NCI-H2171 treated with DMSO at 0.1 percent for 48 hours (cell line): ENCODE measurements at regions not wholly inside any gene's neighbourhood (a gene's known extent, or its start where the extent isn't known, plus 50 kb on each side); places are given as distances from the start of the nearest gene placed in this dataset.
"Not testable (repeated sequence)": the region's sequence is repeated elsewhere in the genome, so short reads cannot be mapped to it uniquely, and the experiment has no call there.

Experiments used
- DNase-seq: peaks from one replicate; lab custom pipeline; 2025; lab: John Stamatoyannopoulos, UW

DNA sequence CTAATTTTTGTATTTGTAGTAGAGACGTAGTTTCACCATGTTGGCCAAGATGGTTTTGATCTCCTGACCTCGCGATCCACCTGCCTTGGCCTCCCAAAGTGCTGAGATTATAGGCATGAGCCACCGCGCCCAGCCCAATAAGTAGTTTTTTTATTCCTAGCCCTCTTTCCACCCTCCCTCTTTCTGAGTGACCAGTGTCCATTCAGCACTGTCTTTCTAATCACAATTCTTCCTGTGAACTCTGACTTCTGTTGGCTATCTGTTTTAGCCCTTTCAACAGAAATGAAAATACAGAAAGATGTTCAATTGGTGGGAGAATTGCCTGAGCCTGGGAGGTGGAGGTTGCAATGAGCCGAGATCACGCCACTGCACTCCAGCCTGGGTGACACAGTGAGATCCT is 122.3 kb upstream of the LIFR start:
- DNase-seq, result not testable (repeated sequence)

DNA sequence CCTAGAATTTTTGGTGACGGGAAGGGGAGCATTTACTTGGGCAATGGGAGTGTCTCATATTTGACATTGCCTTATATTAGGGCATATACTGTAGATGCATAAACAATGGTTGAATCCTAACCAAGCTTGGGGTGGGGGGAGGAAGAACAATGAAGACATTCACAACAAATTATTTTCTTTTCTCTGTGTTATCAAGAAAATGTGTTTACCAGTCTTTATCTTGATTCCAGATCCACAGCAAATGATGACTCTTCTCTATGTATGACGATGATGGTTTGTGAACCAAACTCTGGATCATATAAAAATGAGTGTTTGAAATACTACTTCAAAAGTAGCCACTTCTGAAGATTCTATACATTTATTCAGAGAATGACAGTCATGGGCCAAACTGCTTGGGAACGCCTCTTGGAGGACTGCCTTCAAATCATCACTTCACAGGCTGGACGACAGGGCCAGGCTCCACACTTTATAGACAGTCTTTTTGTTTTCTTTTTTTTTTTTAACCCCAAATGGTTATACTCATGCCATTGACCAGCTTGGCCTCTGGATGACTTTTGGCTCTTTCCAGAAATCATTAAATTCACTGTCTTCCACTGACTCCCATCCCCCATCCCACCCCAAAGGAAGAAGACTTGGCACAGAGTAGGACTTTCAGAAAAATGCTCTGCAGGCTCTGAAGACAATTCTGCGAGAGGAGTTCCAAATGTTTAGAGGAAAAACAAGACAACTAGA is 123.8 kb upstream of the LIFR start:
- no peak for DNase-seq

DNA sequence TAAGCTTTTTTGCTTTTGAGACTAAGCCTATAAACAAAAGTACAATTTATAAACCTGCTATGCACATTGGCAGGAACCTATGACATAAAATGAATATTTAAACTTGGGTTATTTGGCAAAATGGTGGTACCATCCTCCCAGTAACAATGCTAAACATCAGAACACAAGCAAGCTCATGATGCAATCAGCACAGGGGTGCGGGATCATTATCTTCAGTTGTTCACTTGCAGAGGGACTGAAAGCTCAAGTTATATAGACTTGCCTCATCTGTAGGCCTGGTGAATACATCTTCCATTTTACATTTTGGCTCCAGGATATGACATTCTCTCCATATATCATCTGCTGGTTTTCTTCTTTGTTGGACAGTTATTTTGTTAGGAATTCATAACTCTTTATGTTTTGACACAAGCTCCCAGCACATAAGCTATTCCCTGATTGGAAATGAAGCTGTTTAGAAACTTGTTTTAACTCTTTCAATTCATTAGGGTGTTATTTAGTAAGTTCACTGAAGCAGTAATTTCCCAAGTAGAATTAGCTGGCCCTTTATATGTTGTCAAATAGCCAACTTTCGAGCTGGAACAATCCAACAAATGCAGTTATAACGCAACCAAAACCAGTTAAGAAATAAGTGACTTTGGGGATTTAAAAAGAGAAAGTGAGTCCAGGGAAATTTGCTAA is 124.7 kb upstream of the LIFR start:
- no peak for DNase-seq

DNA sequence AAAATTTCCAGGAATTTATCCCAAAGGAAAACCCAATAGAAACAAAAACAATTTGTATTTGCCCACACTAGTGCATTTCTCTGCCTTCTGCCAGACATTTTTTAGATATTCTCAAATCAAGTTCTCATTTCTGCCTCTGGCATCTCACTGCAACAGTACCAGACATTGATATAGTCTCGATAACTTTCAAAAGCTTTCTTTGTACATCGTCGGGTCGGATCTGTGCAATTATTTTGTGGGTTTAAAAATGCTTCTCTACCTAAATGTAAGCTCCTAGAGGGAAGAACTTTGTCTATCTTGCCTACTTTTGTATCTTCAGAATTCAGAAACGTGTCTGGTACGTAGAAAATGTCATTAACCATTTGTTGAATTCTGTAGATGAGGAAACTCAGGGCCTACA is 125.5 kb upstream of the LIFR start:
- DNase-seq, result no peak

DNA sequence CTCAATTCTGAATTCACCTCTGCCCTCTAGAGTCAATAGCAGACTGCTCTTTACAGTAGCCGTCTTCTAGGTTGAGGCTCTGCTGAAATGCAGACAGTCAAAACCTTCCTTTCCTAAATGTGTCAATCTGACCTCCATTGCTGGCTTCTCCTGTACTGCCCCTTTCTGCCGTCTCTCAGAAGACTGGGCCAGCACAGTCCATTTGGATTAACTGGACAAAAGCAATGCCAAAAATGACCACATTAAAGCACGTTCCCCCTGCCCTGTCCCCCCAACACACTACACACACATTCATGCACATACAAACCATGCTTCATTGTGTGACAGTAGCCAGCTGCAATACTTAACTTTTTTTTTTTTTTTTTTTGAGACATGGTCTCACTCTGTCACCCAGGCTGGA is 130.2 kb upstream of the LIFR start:
- DNase-seq, result no peak

DNA sequence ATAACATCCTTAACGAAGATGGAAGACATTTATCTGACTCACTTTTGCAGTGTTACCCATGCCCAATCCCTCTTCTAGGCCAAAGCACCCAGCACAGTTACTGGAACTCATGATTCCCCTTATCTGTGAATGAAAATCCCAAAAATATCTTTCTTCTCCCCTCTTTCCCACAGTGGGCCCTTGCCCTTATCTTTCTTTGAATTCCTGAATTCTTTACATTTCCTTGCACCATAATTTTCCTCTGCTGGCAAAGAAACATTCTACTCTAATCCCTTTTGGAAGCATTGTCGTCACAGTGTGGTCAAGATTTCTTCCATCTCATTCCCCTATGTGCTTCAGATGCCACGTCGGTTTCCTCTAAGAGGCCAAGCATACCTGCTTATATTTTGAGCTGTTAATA is 135.9 kb upstream of the LIFR start:
- DNase-seq, result no peak

DNA sequence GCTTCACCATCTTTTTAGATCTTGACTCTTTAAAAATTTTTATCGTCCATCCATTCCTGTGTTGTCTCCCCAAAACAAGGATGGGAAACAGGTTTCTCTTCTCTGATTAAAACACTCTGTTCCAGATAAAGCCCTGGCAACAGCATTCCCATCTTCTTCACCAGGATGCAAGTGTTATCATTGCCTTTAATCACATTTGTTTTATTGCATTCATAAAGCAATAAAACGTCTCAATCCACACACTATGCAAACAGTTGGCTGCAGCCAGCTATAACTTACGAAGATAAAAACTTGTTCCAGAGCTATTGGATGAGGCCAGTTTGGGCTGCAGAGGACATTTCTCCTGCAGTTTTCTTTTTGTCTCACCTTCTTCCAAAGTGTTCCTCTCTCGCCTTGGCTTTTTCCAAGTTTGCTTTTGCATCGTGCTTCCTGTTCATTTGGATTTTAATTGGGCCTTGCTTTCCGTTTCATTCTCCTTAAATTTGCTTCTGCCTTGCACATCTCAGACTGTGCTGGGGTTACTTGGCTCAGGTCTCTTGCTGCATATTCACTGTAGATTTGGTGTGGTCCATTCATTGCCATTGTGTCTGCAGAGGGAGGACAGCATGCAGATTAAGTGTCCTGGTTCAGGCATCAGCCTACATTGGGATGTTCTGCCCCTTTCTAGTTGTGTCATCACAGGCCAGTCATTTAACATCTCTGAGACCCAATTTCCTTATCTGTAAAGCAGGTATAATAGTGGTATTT is 136.5 kb upstream of the LIFR start:
- DNase-seq, result no peak

DNA sequence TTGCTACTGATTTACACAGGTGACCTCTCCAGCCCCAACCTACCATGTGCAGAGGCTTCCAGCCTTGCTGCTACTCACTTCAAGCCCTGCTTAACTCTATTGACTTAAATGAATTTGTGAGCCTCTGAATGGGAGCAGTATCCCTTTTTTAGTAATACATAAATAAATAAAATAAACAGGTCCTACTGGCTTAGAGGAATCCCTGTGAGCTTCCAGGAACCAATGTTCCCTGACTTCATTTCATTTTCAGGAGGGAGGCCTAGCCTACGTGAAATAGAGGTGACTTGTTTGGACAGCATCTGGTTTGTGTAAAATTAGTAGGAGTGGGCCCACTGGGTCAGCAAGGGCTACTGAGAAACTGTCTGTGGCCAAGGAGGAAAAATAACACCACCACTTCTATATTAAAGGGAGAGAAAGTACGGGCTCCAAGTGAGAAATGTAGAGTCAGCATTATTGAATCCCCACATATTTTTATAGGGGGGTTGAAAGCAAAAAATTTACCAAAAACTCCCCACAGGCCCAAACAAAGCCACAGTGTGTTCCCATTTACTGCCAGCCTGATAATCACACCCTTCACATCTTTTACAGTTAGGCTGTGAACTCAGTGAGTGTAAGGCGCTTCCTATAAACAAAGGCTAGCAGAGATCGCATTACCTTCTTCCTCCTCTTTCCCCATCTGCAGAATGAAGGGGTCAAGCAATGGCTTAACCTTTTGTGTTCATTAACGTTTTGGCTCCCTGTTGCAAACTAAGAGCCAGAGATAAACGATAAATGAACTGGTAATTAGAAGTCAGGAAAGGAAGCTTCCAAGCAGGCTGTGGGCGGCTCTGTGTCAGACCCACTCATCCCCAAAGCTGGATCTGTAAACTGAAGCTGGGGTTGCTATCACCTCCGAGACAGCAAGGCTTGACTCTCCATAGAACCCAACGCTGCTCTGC is 138.8 kb upstream of the LIFR start:
- DNase-seq, result no peak

DNA sequence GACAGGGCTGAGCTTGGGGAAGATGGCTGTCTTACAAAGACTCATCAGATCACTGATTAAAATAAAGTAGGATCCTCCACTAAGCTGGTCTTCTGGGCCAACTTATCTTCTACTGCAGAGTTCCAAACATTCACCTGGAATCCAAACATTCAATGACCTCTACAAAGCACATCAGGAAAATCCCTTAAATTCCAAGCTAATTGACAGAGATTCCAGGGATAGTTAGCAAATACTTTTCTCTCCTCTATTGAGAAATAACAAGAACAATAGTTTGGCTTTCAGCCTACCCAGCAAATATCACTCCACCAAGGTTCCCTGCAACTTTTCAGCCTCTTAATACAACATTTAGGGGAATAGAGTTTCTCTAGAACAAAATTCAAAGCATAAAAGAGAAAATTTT is 140.6 kb upstream of the LIFR start:
- no peak for DNase-seq

DNA sequence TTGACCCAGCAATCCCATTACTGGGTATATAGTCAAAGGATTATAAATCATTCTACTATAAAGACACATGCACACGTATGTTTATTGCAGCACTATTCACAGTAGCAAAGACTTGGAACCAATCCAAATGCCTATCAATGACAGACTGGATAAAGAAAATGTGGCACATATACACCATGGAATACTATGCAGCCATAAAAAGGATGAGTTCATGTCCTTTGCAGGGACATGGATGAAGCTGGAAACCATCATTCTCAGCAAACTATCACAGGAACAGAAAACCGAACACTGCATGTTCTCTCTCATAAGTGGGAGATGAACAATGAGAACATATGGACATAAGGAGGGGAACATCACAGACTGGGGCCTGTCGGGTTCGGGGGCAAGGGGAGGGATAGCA is 140.3 kb upstream of the OSMR start:
- not testable (repeated sequence) for DNase-seq

DNA sequence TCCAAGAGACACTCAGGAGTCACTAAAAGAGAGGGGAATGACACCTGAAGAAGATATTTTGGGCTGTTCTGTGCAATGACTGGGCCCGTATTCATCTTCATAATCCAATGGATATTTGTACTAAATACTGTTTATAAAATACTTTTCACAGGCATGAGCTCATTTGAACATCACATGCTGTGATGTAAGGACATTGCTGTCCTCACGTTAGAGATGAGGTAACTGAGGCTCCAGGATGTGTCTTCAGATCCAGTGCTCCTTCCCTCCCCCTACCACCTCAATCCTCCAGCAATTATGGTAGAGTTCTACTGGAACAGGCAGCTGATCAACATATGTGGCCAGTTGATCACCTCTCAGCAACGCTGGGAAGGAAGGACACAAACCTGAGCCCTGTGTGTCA is 139.4 kb upstream of the OSMR start:
- DNase-seq, result no peak

DNA sequence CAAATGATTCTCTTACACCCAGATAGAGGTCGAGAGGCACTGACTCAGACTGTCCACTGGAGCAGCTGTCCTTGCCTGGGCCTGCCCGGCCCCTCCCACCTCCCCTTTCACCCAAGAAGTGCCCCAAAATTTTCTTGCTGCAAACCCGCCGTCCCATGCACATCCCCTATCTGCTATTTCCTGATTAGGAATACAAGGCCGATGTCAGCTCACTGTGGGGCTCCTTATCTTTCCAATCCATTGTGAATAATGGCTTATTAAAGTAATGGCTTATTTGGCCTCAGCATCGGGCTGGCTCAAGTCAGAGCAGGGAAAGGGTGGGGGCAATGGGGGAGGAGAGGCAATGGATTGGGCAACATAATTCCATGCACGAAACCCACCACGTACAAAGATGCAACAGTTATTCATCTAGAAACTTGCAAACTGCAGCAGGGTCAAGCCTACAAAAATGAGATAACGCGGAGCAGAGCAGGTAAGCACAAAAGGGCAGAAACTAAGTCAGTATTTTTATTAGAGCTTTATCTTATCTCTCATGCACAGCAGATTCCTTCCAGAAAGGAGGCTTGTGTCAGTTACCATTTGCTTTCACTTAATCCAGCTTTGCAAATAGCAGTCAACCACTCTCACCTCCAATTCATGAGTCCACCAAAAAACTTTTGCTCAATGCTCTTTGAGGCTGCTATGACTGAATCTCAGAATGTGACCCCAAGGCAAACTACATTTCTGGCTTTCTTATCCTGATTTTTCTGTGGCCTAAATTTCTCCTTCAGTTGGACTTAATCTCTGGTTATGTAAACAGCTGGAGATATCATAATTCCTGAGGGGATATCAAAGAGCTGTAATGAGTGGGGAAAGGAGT is 138.2 kb upstream of the OSMR start:
- DNase-seq, result no peak

DNA sequence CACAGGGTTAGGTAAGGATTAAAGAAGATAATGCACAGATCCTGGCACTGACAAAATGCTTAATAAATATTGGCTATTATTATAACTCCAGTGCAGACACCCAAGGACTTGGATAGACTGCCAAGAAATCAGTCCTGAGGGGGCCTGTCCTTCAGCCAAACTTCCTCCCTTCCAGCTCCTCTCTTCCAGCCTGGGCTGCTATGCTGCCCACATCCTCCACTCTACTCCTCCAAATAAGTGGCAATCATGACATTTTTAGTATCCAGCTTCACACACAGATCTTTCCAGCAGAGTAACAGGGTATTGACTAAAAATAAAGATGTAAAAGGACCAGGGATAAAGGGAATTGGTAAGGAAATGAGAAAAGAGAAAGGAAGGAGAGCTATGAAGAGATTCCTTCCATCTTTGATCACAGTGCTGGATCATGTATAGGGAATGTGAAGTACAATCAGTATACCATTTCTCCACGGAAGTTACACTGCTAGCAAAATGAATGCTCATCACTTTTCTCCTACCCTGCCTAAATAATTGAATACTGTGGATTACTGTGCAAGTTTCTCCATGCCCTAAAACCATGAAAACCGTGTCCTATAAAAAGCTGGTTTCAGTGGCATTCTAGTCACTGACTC is 136.0 kb upstream of the OSMR start:
- no peak for DNase-seq

DNA sequence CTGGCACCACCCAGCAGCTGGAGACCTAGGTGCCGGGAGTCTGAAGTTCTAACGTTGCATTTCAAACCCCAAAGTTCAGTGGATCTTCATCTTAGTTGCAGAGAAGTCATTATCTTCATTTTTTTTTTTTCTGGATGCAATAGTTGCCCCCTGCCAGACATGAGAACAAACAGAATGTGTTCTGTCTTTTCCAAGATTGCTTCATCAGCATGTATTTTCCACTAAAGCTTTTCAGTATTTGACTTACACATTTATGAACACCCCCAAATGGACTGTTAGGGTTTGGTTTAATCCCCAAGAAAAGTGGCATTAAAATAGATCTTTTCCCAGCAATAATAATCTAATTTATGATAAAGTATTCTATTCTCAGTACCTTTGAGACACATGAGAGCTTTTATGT is 135.2 kb upstream of the OSMR start:
- no peak for DNase-seq

DNA sequence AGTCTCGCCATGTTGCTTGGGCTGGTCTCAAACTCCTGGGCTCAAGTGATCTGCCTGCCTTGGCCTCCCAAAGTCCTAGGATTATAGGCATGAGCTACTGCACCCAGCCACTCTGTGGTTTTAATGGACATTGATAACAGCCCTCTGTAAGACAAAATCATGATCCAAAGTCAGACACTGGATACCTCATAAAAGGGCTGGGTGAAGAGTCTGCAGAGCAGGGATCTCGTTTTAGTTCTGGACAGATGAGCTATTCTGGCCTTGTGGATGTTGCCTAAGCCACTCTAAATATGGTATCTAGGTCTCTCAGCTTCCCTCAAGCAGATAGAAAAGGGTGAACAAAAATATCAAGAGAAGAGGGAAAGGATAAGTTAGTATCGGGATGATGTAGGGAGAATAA is 133.4 kb upstream of the OSMR start:
- DNase-seq, result no peak

DNA sequence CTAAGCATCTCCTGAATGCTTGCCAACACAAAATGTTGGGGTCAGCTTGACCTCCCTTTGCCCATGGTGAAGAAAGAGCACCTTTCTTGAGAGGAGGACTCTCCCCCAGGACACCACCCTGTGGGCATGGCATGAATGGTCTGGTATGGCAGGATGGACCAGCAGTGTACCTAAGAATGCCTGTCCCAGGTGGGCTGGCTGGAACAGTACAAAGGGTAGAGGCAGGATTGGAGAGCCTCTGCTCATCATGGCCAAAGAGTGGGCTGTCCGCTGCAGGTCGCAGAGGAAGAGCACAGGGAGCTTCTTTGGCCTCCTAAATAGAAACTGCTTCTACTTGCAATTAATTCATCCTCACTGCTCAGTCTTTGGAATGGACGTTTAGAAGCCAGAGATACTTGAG is 131.6 kb upstream of the OSMR start:
- DNase-seq, result no peak

DNA sequence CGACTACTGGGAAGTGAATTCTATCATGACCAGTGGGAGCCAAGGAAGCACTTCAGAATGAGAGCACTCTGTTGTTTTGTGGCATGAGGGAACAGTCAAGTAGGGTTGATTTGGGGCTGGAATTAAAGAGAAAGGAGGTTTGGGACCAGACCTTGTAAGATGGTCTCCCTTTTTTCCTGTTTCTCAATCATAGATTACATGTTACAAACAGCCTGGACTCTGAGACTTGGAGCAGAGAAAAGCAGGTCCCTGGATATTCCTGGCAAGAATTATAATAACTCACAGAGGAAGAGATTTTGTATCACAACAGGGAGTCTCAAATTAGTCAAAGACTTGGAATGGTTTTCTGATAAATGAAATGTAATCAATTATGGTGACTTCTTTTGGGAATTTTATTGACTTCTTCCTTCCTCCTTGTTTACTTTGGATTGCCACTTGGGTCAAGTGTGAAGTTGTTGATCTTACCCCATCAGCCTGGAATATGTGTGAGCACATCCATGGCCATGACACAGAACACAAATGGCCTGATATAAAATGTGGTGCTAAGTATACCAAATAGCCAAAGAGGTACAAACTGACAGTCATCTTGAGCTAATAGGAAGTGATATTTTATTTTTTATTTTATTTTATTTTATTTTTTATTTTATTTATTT is 131.0 kb upstream of the OSMR start:
- no peak for DNase-seq

DNA sequence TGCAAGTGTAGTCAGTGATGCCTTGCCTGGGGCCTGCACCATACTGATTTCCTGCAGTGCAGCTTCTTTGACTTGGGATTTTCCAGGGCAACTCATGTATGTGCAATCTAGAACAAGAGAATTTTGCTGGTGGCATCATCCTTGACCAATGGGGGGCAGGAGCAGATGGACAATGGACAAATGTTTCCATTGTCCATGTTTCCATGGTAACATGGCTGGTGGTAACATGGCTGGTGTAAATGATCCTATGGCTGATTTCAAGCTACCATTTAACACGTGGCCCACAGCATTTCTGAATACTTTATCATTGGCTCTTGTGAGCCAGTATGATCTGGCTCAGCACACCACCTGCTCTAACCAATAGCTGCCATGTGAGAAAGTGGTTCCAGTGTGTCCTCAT is 130.1 kb upstream of the OSMR start:
- no peak for DNase-seq

DNA sequence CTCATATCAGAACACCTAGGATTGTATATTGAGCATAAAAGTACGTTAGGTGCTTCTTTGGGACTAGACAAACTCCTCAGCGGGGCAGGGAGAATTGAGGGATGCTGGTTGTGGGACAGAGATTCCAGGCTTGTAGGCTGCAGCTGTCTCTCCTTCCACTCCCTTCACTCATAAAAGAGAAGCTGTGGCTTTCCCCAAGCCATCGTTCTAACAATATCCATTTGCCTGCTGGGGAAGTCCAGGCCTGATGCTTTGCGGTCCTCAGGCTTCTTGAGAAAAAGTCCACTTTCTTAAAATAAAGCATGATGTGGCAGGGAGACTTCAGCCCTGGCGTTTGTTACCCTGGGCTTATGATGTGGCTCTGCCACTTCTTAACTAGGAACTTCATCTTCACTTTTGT is 129.3 kb upstream of the OSMR start:
- no peak for DNase-seq

DNA sequence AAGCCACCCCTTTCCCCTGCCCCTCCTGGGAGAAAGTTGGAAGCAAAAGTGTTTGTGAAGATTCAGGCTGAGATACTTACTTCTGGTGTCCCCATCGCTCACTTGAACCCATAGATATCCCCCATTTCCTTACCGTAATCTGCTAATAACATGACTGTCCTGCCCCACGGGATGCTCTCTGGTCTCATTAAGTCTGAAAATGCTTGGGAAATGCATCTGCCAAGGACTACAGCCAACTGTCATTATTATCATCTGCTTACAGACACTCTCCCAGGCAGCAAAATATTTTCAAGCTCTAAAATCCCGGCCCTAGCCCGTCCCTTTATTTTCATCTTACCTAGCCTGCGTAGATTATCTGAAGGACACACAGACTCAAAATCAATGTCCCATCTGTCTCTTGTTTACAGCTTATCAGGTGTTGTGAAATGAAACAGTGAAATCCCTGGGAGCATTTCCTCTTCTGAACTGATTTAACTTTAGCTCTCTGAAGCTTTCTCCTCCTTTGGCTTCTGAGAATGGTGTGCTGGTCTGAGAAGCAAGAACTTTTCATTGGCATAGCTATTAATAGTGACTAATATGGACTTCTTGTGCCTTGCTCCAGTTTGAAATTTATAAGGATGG is 126.9 kb upstream of the OSMR start:
- DNase-seq, result peak; percentile 73
